HEK293T (cell line): ENCODE measurements at regions not wholly inside any gene's neighbourhood (a gene's known extent, or its start where the extent isn't known, plus 50 kb on each side); places are given as distances from the start of the nearest gene placed in this dataset.

Source experiments
- ARNT ChIP-seq: fragments of 450-650 bp; IDR thresholded peaks from 2 replicates; pipeline ENCODE4 v1.6.1; 2017; ENCODE audit warnings: mild to moderate bottlenecking
- BHLHE40 ChIP-seq: fragments of 450-650 bp; IDR thresholded peaks from 2 replicates; pipeline ENCODE4 v1.6.1; 2016; ENCODE audit warnings: mild to moderate bottlenecking, moderate library complexity, borderline replicate concordance
- CTBP1 ChIP-seq: fragments of 450-650 bp; IDR thresholded peaks from 2 replicates; pipeline ENCODE4 v1.6.1; 2016; ENCODE audit warnings: borderline replicate concordance
- ELF4 ChIP-seq: fragments of 450-650 bp; IDR thresholded peaks from 2 replicates; pipeline ENCODE4 v1.6.1; 2017; ENCODE audit warnings: antibody characterized with exemption
- FOXA1 ChIP-seq: fragments of 450-650 bp; IDR thresholded peaks from 2 replicates; pipeline ENCODE4 v1.6.1; 2016; ENCODE audit warnings: mild to moderate bottlenecking
- FOXM1 ChIP-seq: fragments of 450-650 bp; IDR thresholded peaks from 2 replicates; pipeline ENCODE4 v1.6.1; 2017; ENCODE audit warnings: mild to moderate bottlenecking, borderline replicate concordance
- LEF1 ChIP-seq: fragments of 450-650 bp; IDR thresholded peaks from 2 replicates; pipeline ENCODE4 v1.6.1; 2017; ENCODE audit warnings: mild to moderate bottlenecking, borderline replicate concordance
- NFRKB ChIP-seq: fragments of 450-650 bp; IDR thresholded peaks from 2 replicates; pipeline ENCODE4 v1.6.1; 2016; ENCODE audit warnings: mild to moderate bottlenecking, moderate library complexity
- PKNOX1 ChIP-seq: fragments of 450-650 bp; IDR thresholded peaks from 2 replicates; pipeline ENCODE4 v1.6.1; 2016
- SP1 ChIP-seq: fragments of 450-650 bp; IDR thresholded peaks from 2 replicates; pipeline ENCODE4 v1.6.1; 2017
- SUZ12 ChIP-seq: fragments of 450-650 bp; IDR thresholded peaks from 2 replicates; pipeline ENCODE4 v1.6.1; 2016; ENCODE audit warnings: mild to moderate bottlenecking
- TARDBP ChIP-seq: fragments of 450-650 bp; IDR thresholded peaks from 2 replicates; pipeline ENCODE4 v1.6.1; 2016

GRCh38 chr2:41634686-41635085 lies 413.1 kb upstream of the PKDCC start:
- TF ChIP-seq ELF4 (no peak), FOXM1 (no peak), SP1 (no peak), FOXA1 (no peak), TARDBP (no peak), LEF1 (no peak), SUZ12 (no peak), CTBP1 (no peak), BHLHE40 (no peak), PKNOX1 (no peak), ARNT (no peak), NFRKB (no peak)
